OCI-LY3 (cell line): ENCODE measurements at regions not wholly inside any gene's neighbourhood (a gene's known extent, or its start where the extent isn't known, plus 50 kb on each side); places are given as distances from the start of the nearest gene placed in this dataset.

Experiments used
- H2AFZ ChIP-seq: fragments of 200-600, 300-600 bp; shearing (Covaris generic); 2 replicates; pipeline ENCODE4 v1.6.0; 2014; ENCODE audit warnings: antibody characterized with exemption, low read depth, low read length
- H3K27ac ChIP-seq: fragments of 200-600, 300-600 bp; sonication (generic); 2 replicates; pipeline ENCODE4 v1.5.1; 2014; ENCODE audit warnings: mild to moderate bottlenecking, low read length, moderate library complexity, mixed read lengths
- H3K27me3 ChIP-seq: fragments of 200-600, 300-600 bp; sonication (generic); 2 replicates; pipeline ENCODE4 v1.6.1; 2014; ENCODE audit warnings: low read depth, low read length, mixed read lengths
- H3K36me3 ChIP-seq: fragments of 200-600, 300-600 bp; sonication (generic); replicated peaks from 2 replicates; pipeline ENCODE3; 2014; ENCODE audit warnings: low read depth, low read length, mixed read lengths
- H3K4me1 ChIP-seq: fragments of 300-600, 200-600 bp; sonication (generic); 2 replicates; pipeline ENCODE4 v1.6.1; 2014; ENCODE audit warnings: low read length, mixed read lengths
- H3K4me2 ChIP-seq: fragments of 200-600, 300-600 bp; sonication (generic); 2 replicates; pipeline ENCODE4 v1.6.1; 2014; ENCODE audit warnings: low read length, mixed read lengths
- H3K4me3 ChIP-seq: fragments of 300-600, 200-600 bp; sonication (generic); 2 replicates; pipeline ENCODE4 v1.5.1; 2014; ENCODE audit warnings: antibody characterized with exemption, mild to moderate bottlenecking, low read length, moderate library complexity
- H3K79me2 ChIP-seq: fragments of 300-600, 200-600 bp; shearing (Covaris generic); 2 replicates; pipeline ENCODE4 v1.6.1; 2014; ENCODE audit warnings: mild to moderate bottlenecking, low read length, mixed read lengths
- H3K9ac ChIP-seq: fragments of 300-600, 200-600 bp; shearing (Covaris generic); 2 replicates; pipeline ENCODE4 v1.6.0; 2014; ENCODE audit warnings: mild to moderate bottlenecking, low read length, moderate library complexity
- H3K9me3 ChIP-seq: fragments of 200-600, 300-600 bp; shearing (Covaris generic); 2 replicates; pipeline ENCODE4 v1.6.1; 2014; ENCODE audit warnings: low read length, mixed read lengths; ENCODE audit not compliant: insufficient read depth
- H4K20me1 ChIP-seq: fragments of 200-600, 300-600 bp; sonication (generic); 2 replicates; pipeline ENCODE4 v1.6.1; 2016; ENCODE audit warnings: low read length, mixed read lengths; ENCODE audit not compliant: insufficient read depth
- CTCF ChIP-seq: fragments of 200-600, 300-600 bp; sonication (generic); IDR thresholded peaks from 2 replicates; pipeline ENCODE4 v1.5.1; 2014; ENCODE audit warnings: antibody characterized with exemption, low read length, low read depth
- EZH2phosphoT487 ChIP-seq: fragments of 200-600 bp; shearing (Covaris generic); IDR thresholded peaks from 2 replicates; pipeline ENCODE4 v1.6.1; 2018; ENCODE audit warnings: antibody characterized with exemption, mixed run types, low read depth

- TF ChIP-seq EZH2phosphoT487 (no peak), CTCF (no peak)
- H3K27ac ChIP-seq, result no peak overlapping the region
- no peaks in the 10 kb centered on the region for H3K9me3 ChIP-seq
- no peak overlapping the region for H3K4me2 ChIP-seq
- H4K20me1 ChIP-seq, result no peaks in the 10 kb centered on the region
- no peak overlapping the region for H3K9ac ChIP-seq
- H3K4me3 ChIP-seq, result no peak overlapping the region
- H3K27me3 ChIP-seq, result no peaks in the 10 kb centered on the region
- no peak overlapping the region for H2AFZ ChIP-seq
- no peaks in the 10 kb centered on the region for H3K79me2 ChIP-seq
- no peaks in the 10 kb centered on the region for H3K4me1 ChIP-seq
- no peaks in the 10 kb centered on the region for H3K36me3 ChIP-seq
These were observed 156.4 kb upstream of the ADAMTS16 start for GRCh38 chr5:4983701-4984100.

GRCh38 chr5:4984461-4984860 lies 155.7 kb upstream of the ADAMTS16 start:
- Histone ChIP-seq H3K36me3 (no peaks in the 10 kb centered on the region), H2AFZ (no peak overlapping the region), H4K20me1 (no peaks in the 10 kb centered on the region), H3K9me3 (no peaks in the 10 kb centered on the region), H3K79me2 (no peaks in the 10 kb centered on the region), H3K4me3 (no peak overlapping the region), H3K27me3 (no peaks in the 10 kb centered on the region), H3K9ac (no peak overlapping the region), H3K27ac (no peak overlapping the region), H3K4me1 (no peaks in the 10 kb centered on the region), H3K4me2 (no peak overlapping the region)
- no peak for TF ChIP-seq EZH2phosphoT487
- no peak for TF ChIP-seq CTCF

GRCh38 chr5:4987431-4987830 lies 152.7 kb upstream of the ADAMTS16 start:
- no peak overlapping the region for H3K4me3 ChIP-seq
- no peak for TF ChIP-seq CTCF
- TF ChIP-seq EZH2phosphoT487, result no peak
- no peaks in the 10 kb centered on the region for H3K36me3 ChIP-seq
- H3K9me3 ChIP-seq, result no peaks in the 10 kb centered on the region
- H3K27me3 ChIP-seq, result no peaks in the 10 kb centered on the region
- no peaks in the 10 kb centered on the region for H4K20me1 ChIP-seq
- H3K27ac ChIP-seq, result no peak overlapping the region
- H3K9ac ChIP-seq, result no peak overlapping the region
- no peaks in the 10 kb centered on the region for H3K4me1 ChIP-seq
- no peak overlapping the region for H3K4me2 ChIP-seq
- no peaks in the 10 kb centered on the region for H3K79me2 ChIP-seq
- H2AFZ ChIP-seq, result no peak overlapping the region

DNA sequence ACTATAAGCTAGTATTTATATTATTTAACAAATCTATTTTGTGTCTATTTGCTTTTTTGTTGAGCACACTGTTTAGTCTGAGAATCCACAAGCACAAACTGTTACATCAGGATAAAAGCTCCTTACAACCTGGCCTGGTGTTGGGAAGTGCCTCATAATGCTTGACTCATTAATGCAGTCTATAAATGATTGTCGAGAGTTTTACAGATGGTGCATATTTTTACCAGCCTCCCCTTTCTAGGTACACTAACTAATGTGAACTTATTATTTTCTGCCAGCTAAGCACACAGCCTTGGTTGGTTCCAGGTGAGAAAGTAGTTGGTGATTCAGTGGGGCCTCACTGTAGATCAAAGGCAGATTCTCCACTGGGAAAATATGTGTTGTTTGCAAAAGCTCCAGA lies 151.0 kb upstream of the ADAMTS16 start:
- Histone ChIP-seq H3K27ac (no peak overlapping the region), H3K79me2 (no peaks in the 10 kb centered on the region), H2AFZ (no peak overlapping the region), H3K9me3 (no peaks in the 10 kb centered on the region), H3K27me3 (no peaks in the 10 kb centered on the region), H3K4me2 (no peak overlapping the region), H3K4me3 (no peak overlapping the region), H4K20me1 (no peaks in the 10 kb centered on the region), H3K36me3 (no peaks in the 10 kb centered on the region), H3K4me1 (no peaks in the 10 kb centered on the region), H3K9ac (no peak overlapping the region)
- TF ChIP-seq CTCF (no peak), EZH2phosphoT487 (no peak)
